HG03442 (cell line): ENCODE measurements at regions not wholly inside any gene's neighbourhood (a gene's known extent, or its start where the extent isn't known, plus 50 kb on each side); places are given as distances from the start of the nearest gene placed in this dataset.
"Not testable (repeated sequence)": the region's sequence is repeated elsewhere in the genome, so short reads cannot be mapped to it uniquely, and the experiment has no call there.

Source experiments
- ATAC-seq: cut with Tn5 transposase; IDR thresholded peaks from one replicate; pipeline ENCODE4 v1.9.1; 2021; ENCODE audit warnings: mild to moderate bottlenecking, moderate library complexity; ENCODE audit not compliant: unreplicated experiment

DNA sequence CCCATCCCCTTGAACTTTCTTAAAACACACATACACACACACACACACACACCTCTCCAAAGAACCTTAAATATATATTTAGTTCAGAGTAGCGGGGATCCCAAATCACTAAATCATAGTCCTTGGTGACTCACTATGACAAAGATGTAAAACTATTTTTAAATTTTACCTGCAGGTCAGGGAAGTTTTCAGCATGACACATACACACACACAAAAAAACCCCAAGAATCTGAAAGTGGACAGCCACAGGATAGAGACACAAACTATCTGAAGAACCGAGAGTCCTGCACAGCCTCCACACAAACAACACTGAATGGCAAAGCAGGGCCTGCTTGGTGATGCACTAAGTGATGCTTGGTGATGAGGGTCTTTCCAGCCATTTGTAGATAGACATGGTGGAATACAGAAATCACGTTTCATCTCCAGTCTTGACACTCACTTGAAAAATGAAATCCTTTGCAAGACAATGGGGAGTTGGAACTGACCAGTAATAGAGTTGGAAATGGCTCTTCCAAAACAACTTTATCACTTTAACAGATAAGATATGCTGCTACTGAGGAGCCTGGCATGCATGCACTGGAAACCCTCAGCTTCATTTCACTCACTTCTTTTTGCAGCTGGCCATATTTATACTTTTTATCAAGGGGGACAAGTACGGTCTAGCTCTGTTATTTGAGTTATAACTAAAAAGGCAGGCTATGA, 307.3 kb downstream of the RAPGEF2 start:
- ATAC-seq, result no peak

DNA sequence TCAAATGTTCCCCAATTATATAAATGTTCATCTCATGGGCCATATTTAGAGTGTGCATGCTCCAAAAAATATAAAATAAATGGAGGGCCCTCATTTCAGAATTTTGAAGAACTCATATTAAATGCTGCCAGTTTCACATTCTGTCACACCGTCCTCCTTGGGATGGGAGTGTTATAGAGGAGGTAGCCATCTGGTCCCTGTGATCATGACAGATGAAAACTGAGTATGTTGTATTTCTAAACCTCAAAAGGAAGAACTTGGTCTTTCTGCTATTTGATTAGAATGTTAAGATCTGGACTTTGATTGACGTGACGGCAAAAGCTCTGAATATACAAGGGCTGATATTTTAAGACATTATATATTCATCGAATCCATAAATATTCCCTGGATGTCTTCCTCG, 308.0 kb downstream of the RAPGEF2 start:
- no peak for ATAC-seq

DNA sequence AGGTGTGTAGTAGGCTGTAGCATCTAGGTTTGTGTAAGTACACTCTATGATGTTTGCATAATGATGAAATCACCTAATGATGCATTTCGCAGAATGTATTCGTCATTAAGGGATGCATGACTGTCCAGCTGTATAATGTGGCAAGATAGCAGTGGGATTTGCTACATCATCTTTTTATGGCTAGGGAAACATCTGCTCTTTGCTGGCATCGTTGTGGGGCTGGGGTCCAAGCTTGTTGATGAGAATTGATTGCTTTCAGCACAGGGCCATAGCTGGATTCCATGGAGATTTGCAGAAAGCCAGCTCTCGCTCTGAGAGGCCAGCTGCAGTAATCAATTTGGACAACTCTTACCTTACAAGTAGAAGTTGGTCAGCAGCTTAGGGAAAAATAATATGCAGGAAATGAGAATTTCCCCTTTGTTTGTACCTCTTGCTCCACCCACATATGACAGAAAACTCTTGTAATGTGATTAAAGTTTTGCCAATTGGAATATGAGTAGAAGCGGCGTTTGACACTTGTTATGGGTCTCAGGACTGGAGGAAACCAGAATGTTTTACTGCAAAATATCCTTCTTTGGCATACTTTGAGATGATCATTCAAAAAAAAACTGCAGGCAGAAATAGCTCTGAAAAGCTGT, 310.5 kb downstream of the RAPGEF2 start:
- ATAC-seq, result no peak

DNA sequence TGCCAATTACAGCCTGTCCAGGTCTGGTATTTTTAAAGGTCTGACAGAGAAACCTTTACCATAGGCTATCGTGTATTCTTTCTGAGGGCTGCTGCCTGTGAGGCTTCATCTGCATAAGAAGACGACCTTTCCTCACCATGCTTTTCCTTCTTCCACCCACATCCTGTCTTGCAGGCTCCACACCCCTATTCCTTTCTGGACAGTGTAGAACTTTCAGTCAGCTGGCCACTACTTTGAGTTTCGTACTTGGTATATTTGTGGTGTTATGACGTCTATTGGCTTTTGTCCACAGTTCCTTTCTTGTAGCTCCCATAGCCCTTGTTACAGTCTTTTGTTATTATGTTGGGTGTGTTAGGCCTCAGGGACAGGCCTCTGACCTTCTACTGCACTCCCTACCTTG, 311.4 kb downstream of the RAPGEF2 start:
- ATAC-seq, result no peak

DNA sequence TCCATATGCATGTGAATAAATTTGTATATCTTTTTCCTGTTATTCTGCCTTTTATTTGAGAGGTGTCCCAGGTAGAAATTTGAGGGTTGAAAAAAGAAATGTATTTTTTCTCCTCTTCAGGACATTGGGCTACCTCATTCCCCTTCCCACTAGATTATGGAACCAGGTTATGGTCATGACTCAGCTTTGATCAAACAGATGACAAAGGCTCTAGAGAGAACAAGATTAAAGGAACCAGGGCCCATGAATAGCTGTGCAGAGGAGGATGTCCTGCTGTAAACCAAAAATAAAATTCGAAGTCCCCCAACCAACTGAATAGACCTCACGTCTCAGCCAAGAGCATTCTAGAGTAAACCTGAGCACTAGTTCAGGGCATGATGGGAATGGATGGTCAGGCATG, 313.2 kb downstream of the RAPGEF2 start:
- ATAC-seq, result no peak

DNA sequence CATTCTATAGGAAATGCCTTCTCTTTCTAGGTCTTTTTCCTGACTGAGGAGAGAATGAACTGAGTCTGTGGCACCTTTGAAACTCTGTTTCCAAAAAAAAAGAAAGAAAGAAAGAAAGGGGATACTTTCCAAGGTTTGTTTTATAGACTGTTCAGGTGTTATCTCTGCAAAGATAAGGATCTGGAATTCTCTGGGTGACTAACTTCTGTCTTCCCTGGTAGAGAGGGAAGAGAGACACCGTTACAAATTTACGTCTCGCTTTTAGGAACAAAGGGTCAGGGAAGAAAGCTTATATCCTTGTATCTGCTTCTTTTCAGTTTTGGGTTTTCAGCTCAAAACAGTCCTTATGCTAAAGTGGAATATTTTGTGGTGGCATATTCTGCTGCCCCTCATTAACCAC, 314.1 kb downstream of the RAPGEF2 start:
- no peak for ATAC-seq

DNA sequence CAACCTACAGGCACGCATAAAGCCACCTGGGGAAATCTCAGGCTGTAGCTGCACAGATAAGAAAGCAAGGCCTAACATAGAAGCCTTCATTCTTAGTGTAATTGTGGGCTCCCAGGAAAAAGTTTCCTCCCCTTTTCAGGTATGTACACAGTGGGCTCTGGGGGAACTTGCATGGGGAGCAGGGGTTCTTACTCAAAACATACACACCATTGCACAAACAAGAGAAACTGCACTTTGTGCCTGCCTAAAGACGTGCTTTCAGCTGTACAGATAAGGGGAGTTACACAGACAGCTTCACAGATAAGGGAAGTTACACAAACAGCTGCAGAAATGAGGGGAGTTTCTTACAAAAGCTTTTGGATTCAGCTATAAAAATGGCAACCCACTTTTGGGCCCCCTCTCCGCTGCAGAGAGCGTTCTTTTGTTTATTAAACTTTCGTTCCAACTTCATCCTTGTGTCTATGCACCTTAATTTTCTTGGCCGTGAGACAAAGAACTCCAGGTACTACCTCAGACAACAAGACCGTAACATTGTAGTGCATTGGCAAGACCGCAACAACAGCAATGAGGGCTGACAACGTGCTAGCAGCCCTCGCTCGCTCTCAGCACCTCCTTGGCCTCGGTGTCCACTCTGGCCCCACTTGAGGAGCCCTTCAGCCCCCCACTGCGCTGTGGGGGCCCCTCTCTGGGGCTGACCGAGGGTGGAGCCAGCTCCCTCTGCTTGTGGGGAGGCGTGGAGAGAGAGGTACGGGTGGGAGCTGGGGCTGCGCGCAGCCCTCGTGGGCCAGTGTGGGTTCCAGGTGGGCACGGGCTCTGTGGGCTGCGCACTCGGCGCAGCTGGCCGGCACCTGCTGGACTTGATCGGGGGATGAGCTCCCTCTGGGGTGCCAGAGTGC, 317.5 kb downstream of the RAPGEF2 start:
- ATAC-seq, result no peak

DNA sequence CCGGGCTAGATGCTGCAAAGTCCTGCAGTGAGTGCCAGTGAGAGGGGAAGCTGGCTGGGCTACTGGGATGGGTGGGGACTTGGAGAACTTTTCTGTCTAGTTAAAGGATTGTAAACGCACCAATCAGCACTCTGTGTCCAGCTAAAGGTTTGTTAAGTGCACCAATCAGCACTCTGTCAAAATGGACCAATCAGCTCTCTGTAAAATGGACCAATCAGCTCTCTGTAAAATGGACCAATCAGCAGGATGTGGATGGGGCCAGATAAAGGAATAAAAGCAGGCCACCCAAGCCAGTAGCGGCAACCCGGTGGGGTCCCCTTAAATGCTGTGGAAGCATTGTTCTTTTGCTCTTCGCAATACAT, 318.2 kb downstream of the RAPGEF2 start:
- not testable (repeated sequence) for ATAC-seq

DNA sequence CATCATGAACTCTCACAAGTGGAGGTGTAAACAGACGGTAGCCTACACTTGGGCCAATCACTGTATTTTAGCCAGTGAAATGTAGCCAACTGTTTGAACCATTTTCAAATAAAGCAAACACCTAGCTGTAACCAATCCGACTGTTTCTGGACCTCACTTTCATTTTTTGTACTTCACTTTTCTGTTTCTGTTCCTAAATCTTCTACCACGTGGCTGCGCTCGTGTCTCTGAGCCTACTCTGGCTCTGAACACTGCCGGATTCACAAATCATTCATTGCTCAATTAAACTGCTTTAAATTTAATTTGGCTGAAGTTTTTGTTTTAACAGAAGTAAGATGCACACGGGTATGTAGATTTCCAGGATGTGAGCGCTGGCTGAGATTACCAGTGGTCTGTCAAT, 319.1 kb downstream of the RAPGEF2 start:
- ATAC-seq, result no peak

DNA sequence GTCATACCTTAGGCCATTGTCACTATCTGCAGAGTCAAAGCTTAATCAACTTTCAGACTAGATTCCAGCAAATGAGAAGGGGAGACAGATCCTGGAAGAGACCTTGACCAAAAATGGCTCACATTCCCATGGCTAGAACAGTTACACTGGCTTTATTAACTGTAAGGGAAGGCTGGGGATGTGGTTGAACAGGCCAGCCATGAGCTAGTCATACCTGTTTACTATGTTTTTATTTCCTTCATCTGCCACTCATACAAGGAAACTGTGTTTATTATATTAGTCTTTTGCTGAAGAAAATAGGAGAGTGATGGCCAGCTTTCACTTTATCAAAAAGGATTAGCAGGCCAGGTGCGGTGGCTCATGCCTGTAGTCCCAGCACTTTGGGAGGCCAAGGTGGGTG, 319.7 kb downstream of the RAPGEF2 start:
- ATAC-seq, result no peak

DNA sequence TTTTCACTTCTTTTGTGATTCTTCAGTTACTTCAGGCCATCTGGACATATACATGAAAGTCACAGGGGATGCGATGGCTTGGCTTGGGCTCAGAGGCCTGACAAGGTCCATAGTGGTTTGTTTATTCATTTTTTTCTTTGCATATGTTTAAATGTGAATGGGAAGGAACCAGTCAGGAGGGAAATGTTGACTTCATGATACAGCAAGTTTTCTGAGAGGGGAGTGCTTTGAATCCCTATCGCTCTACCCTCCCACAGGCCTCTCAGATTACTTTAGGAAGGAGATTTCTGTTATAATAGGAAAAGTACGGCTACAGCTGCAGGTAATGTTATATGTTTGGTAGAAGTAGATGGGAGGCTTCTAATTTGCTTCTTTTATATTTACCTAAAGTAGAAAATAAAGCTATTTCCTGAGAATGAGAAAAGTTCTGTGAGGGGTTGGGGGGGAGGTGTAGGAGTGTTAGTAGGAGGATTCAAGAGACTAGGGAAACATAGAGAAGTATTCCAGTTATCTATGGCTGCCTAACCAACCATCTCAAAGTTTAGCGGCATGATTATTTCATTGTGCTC, 322.9 kb downstream of the RAPGEF2 start:
- ATAC-seq, result no peak

DNA sequence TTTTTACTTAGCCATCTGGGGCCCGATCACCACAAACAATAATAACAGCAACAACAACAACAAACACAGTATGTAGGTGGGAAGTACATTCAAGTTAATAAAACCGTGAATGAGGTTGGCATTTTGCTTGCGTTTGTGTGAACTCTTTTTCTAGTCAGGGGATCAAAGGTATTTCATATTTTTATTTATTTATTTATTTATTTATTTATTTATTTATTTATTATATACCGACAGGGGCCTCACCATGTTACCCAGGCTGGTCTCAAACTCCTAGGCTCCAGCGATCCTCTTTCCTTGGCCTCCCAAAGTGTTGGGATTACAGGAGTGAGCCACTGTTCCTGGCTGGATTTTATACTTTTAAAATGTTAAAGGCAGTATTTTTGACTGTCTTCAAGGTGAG, 325.4 kb downstream of the RAPGEF2 start:
- ATAC-seq, result no peak

DNA sequence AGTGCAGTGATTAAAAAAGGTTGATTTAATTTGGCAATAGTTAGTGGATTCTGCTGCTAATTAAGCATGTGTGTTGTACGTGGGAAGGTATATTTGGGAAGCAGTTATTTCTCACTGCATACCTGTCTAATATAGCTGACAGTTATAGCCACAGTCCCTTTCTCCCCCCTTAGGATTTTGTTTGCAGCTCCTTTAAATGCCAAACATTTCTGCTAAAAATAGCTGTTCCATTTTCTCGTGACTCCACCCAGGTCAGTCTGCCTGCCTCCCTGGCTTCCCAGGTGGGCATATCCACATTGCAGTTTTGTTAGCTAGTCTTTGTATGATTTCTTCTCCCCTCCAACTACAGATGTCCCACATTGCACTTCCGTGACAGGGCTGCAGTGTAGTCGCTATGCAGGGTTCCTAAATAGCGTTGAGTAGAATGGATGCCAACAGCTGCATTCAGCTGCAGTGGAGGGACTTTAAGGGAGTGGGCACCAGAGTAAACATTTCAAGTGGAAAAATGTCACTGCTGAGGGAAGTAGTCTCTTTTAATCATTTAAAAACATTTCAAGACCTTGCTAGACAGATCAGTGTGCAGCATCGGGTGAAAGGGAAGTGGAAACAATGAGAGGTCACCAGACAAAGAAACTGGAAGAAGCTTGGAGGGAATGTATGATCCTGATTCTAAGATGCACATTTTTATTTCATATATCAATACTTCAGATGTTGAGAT, 326.3 kb downstream of the RAPGEF2 start:
- ATAC-seq, result peak; percentile 25

DNA sequence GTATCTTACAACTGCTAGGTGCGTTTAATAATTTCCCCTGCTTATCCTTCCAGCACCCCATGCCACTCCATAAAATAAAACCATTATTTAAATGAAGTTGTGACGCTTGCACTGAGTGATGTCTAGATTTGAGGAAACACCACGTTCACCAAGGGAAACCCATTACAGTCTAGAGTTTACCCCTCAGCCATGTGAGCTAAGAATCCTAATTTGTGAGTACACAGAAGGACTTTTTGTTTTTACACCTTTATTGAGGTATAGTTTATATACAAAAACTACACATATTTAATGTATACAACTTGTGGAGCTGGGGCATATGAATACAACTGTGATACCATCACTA, 326.8 kb downstream of the RAPGEF2 start:
- ATAC-seq, result peak; percentile 33

DNA sequence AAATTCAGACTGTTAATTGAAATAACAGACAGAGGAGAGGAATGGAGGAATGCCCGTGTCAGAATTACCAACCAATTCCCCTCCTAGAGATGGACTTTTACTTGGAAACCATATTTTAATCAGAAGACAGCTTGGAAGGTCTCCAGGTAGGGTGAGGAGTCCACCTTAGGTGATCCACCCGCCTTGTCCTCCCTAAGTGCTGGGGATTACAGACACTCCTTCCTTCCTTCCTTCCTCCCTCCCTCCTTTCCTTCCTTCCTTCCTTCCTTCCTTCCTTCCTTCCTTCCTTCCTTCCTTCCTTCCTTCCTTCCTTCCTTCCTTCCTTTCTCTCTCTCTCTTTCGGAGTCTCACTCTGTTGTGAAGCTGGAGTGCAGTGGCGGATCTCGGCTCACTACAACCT, 328.0 kb downstream of the RAPGEF2 start:
- no peak for ATAC-seq

DNA sequence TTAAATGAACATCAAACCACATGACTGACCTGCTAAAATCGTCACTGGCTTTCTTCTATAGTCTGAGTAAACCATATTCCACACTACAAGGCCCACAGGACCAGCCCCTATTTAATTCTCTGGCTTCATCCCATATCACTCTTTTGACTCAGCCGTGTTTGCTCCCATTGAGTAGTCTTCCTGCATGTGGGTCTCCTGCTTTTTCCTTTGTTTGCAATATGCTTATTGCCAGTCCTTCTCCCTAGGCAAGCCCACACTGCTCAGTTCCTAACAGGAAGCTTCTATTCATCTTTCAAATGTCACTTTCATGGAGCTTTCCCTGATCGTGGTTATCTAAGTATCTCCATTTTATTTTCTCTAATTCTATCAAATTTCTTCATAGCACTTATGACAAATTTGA, 329.6 kb downstream of the RAPGEF2 start:
- no peak for ATAC-seq

DNA sequence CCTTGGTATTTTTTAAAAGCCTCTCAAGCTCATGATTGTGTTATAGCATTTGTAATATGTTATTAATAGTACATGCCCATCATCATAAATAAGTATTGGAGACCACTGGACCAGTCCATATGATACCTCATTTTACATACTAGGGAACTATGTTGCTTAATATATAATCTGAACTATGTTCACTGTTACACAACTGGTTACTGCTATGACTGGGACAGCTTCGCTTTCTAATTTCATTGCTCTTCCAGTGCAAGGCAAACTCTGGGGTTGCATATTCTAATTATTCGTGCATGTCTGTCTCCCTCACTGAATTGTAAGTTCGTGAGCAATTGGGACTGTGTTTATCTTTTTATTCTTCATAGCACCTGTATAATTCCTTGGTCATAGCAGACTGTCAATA, 330.5 kb downstream of the RAPGEF2 start:
- ATAC-seq, result no peak

DNA sequence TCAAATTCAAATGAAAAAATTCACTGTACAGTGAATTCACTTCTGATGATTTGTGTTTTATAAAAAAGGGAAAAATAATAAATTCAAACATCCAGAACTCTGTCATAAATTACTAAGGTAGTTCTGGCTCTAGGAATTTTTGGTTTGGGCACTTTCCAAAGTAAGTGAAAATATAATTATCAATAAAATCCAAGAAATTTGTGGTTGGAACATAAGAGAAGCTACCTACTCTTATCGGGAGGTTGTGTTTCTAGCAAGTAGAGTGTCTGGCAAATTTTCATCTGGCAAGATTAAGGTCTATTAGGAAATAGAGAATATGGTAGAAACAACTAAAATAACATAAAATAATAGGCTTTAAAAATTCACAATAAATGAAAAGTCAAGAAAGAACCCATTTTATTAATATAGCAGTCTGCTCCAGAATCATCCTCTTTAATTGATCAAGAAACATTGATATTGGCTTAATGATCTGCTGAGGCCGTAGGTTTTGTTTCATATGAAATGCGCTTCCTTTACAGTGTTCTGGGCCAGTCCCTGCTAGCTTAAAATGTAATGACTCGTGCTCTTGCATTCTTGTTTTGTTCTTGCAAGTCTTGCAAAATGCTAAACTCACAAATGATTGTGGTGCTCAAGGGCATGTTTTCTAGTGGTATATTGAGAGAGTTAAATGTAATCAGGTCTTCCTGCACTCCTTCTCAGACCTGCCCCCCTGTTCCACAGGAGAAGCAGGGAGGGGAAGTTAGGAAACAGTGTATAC, 331.4 kb downstream of the RAPGEF2 start:
- ATAC-seq, result no peak

DNA sequence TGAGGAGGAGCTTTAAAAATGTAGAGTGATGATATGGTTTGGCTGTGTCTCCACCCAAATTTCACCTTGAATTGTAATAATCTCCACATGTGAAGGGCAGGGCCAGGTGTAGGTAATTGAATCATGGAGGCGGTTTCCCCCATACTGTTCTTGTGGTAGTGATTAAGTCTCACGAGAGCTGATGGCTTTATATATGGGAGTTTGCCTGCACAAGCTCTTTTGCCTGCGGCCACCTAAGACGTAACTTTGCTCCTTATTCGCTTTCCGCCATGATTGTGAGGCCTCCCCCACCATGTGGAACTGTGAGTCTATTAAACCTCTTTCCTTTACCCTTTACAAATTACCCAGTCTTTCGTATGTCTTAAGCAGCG, 332.0 kb downstream of the RAPGEF2 start:
- no peak for ATAC-seq

DNA sequence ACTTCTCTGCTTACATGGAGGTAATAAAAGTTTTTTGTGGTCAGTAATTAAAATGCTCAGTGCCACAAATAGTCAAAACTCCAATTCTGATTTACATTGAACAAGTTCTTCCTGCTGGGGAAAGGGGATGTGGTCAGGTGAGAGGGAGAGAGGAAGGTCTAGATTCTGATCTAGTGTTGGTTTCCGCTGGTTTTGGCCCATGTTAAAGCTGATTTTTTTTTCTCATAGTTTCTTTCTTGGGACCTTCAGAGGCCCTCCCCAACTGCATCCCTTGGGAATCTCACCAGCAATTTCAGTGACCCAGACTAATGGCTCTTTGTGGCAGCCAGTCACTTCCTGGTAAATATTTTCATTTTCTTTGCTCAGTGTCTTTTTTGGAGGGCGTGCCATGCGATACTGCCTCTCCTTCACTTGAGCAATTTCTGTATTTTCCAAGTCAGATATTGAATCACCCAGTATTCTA, 332.7 kb downstream of the RAPGEF2 start:
- ATAC-seq, result peak; percentile 38
